RWPE2 (cell line): ENCODE measurements at regions not wholly inside any gene's neighbourhood (a gene's known extent, or its start where the extent isn't known, plus 50 kb on each side); places are given as distances from the start of the nearest gene placed in this dataset.

Experiments
- ATAC-seq: fragments of 200-7000 bp; cut with Tn5 transposase; 3 replicates; pipeline ENCODE4 v1.9.1; 2021; ENCODE audit warnings: low read depth
- DNase-seq: peaks from one replicate; pipeline ENCODE4 v3.0.0-alpha.2; 2020; ENCODE audit warnings: low spot score
- H3K27ac ChIP-seq: fragments of 450-650 bp; 2 replicates; pipeline ENCODE4 v1.5.1; 2017; ENCODE audit warnings: mild to moderate bottlenecking; ENCODE audit not compliant: poor library complexity, severe bottlenecking
- H3K27me3 ChIP-seq: fragments of 250-450 bp; sonication (Bioruptor Pico); 2 replicates; pipeline ENCODE4 v1.5.1; 2021; ENCODE audit warnings: mild to moderate bottlenecking, moderate library complexity; ENCODE audit not compliant: insufficient read depth, poor library complexity, severe bottlenecking
- H3K36me3 ChIP-seq: fragments of 250-450 bp; sonication (Bioruptor Pico); 2 replicates; pipeline ENCODE4 v1.5.1; 2020; ENCODE audit warnings: low read depth, mild to moderate bottlenecking, moderate library complexity
- H3K4me1 ChIP-seq: fragments of 250-450 bp; sonication (Bioruptor Pico); 2 replicates; pipeline ENCODE4 v1.5.1; 2021; ENCODE audit warnings: mild to moderate bottlenecking, moderate library complexity; ENCODE audit not compliant: insufficient read depth, poor library complexity, severe bottlenecking
- H3K4me3 ChIP-seq: fragments of 250-450 bp; sonication (Bioruptor Pico); 2 replicates; pipeline ENCODE4 v1.5.1; 2021; ENCODE audit warnings: mild to moderate bottlenecking, moderate library complexity; ENCODE audit not compliant: severe bottlenecking
- H3K9me3 ChIP-seq: fragments of 250-450 bp; sonication (Bioruptor Pico); 2 replicates; pipeline ENCODE4 v1.5.1; 2021; ENCODE audit warnings: mild to moderate bottlenecking, moderate library complexity; ENCODE audit not compliant: severe bottlenecking
- TF ChIP-seq, protein P1 (sequence below): fragments of 450-650 bp; IDR thresholded peaks from one replicate; pipeline ENCODE4 v1.5.1; 2017; ENCODE audit warnings: mild to moderate bottlenecking, moderate library complexity; ENCODE audit not compliant: poor library complexity, severe bottlenecking

DNA sequence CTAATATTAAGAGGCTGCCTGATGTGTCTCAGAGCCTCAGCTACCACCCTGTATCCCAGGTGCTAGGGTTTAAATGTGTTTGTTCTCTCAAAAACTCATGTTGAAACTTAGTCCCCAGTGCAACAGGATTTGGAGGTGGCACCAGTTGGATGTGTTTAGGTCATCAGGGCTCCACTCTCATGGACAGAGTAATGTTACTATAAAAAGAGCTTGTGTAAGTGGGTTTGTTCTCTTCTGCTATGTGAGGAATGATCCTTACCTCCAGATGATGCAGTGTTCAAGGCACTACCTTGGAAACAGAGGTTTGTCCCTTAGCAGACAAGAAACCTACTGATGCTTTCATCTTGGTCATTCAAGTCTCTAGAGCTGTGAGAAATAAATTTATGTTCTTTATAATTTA, 164.9 kb upstream of the EPHA7 start:
- TF ChIP-seq, protein P1, sequence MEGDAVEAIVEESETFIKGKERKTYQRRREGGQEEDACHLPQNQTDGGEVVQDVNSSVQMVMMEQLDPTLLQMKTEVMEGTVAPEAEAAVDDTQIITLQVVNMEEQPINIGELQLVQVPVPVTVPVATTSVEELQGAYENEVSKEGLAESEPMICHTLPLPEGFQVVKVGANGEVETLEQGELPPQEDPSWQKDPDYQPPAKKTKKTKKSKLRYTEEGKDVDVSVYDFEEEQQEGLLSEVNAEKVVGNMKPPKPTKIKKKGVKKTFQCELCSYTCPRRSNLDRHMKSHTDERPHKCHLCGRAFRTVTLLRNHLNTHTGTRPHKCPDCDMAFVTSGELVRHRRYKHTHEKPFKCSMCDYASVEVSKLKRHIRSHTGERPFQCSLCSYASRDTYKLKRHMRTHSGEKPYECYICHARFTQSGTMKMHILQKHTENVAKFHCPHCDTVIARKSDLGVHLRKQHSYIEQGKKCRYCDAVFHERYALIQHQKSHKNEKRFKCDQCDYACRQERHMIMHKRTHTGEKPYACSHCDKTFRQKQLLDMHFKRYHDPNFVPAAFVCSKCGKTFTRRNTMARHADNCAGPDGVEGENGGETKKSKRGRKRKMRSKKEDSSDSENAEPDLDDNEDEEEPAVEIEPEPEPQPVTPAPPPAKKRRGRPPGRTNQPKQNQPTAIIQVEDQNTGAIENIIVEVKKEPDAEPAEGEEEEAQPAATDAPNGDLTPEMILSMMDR, result no peak
- H3K4me1 ChIP-seq, result no peaks in the 10 kb centered on the region

DNA sequence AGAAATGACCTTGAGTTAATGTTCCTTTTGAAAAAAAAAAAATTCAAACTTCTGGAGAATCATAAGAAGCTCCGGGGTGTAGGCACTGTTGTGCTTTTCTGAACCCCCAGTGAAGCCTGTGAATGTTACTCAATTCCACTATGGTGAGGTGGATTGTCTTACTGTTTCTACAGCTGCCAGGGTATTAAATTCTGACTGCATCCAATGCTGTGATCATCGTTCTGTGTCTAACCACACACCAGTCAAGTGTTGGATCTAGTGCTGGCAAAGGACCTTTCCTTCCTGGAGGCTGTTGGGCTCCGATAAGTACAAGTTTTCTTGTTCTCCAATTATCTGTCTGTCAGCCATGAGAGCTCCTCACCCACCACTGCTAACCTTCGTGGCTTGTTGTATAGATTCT, 162.0 kb upstream of the EPHA7 start:
- Histone ChIP-seq H3K9me3 (no peaks in the 10 kb centered on the region), H3K27me3 (peaks cover 5% of the 10 kb centered on the region), H3K4me1 (no peaks in the 10 kb centered on the region), H3K27ac (no peak overlapping the region), H3K36me3 (no peaks in the 10 kb centered on the region), H3K4me3 (no peak overlapping the region)
- no peak for ATAC-seq
- TF ChIP-seq, protein P1, result no peak
- DNase-seq, result no peak

More for the DNA sequence above, 164.9 kb upstream of the EPHA7 start:
- Histone ChIP-seq H3K36me3 (no peaks in the 10 kb centered on the region), H3K4me3 (no peak overlapping the region), H3K27ac (no peak overlapping the region), H3K9me3 (no peaks in the 10 kb centered on the region), H3K27me3 (peaks cover 2% of the 10 kb centered on the region)
- no peak for DNase-seq
- ATAC-seq, result no peak

DNA sequence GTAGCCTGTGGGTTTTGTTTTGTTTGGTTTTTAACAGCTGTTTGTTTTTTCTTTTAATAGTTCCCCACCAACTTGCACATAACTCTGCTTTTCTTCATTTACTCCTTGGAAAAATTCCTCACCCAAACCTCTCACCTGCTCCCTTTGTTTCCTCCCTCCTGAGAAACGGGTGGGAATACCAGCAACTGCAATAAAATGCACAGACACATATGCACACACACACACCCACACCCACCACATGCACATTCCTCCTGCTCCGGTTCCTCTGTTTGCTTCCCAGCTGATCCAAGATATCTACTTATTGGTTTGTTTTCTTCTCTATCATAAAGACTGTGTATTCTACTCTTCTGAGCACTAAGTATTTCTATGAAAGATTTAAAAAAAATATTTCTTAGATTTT, 161.1 kb upstream of the EPHA7 start:
- no peak for ATAC-seq
- no peak overlapping the region for H3K27ac ChIP-seq
- no peak for DNase-seq
- H3K27me3 ChIP-seq, result peaks cover 5% of the 10 kb centered on the region
- no peak overlapping the region for H3K4me3 ChIP-seq
- H3K9me3 ChIP-seq, result no peaks in the 10 kb centered on the region
- H3K36me3 ChIP-seq, result no peaks in the 10 kb centered on the region
- TF ChIP-seq, protein P1, result no peak
- no peaks in the 10 kb centered on the region for H3K4me1 ChIP-seq

DNA sequence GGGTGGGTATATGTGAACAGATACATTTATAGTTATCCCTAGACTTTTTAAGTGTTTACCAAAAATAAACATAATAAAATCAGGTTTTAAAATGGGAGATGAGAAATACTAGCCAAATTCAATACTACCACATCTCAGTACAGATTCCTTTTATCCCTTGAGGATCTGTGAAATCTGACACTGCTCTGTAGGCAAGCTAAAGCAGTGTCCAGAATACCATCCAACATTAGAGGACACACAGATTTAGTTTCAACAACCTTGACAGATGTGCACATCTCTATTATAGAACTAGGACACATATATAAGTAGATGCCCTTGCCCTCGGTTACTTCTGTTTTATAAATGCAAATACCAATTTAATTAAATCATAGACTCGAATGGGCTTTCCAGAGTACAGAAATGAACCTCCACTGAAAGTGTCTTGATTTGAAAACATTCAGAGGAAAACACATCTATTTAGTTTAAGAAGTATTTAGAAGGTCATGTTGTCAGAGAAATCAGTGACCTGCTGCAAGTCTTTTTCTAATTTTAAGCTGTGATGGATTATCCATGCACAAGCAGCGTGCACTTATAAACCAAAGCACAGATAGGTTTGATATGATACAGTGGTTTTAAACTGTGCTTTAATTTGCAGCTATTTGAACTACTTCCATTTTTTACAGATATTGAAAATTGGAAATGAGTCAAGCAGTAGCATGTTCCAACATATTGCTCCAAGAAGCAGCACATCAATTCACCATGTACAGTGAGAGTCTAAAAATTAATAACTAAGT, 156.3 kb upstream of the EPHA7 start:
- TF ChIP-seq, protein P1, result no peak
- Histone ChIP-seq H3K4me1 (no peaks in the 10 kb centered on the region), H3K36me3 (no peaks in the 10 kb centered on the region), H3K27ac (no peak overlapping the region), H3K27me3 (peaks cover 2% of the 10 kb centered on the region), H3K4me3 (no peak overlapping the region), H3K9me3 (no peaks in the 10 kb centered on the region)
- ATAC-seq (no peak), DNase-seq (no peak)

DNA sequence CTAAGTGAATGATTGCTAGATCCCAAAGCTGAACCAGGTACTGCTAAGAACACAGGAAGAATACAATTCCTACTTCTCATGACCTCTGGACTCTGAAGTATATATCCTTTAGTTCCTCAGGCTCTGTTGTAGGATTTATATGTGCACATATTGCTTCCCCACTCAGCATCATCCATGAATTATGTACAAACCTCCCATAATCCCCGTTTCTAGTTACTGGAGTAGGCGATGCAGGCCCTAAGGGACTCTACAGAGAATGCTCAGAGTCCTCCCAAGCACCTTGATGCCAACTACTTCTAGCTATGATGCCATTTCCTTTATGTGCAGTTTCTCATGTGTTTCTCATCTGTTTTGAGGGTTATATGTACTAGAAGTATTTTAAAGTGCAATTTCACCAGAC, 154.9 kb upstream of the EPHA7 start:
- no peaks in the 10 kb centered on the region for H3K4me1 ChIP-seq
- no peaks in the 10 kb centered on the region for H3K9me3 ChIP-seq
- ATAC-seq, result no peak
- peaks cover 2% of the 10 kb centered on the region for H3K27me3 ChIP-seq
- TF ChIP-seq, protein P1, result no peak
- H3K4me3 ChIP-seq, result no peak overlapping the region
- DNase-seq, result no peak
- H3K27ac ChIP-seq, result no peak overlapping the region
- H3K36me3 ChIP-seq, result no peaks in the 10 kb centered on the region
